GM13977 (cell line): ENCODE measurements at regions not wholly inside any gene's neighbourhood (a gene's known extent, or its start where the extent isn't known, plus 50 kb on each side); places are given as distances from the start of the nearest gene placed in this dataset.

Experiments
- DNase-seq: peaks from one replicate; pipeline ENCODE4 v3.0.0; 2012; ENCODE audit warnings: low spot score
- in situ Hi-C: fragments of 300-500 bp; cut with MboI; formaldehyde crosslinking; loops from one replicate; pipeline ENCODE4 v1.12.0; 2022; ENCODE audit warnings: low sequenced_read_pairs, low pct_unique_long_range_greater_than_20kb, mixed read lengths, inconsistent platforms; ENCODE audit not compliant: unreplicated experiment
- TF ChIP-seq, protein P1 (sequence below): IDR thresholded peaks from 2 replicates; pipeline ENCODE4 v1.5.1; 2012; ENCODE audit warnings: mild to moderate bottlenecking, control low read depth; ENCODE audit not compliant: insufficient read depth; ENCODE audit errors: extremely low read depth, missing control alignments

DNA sequence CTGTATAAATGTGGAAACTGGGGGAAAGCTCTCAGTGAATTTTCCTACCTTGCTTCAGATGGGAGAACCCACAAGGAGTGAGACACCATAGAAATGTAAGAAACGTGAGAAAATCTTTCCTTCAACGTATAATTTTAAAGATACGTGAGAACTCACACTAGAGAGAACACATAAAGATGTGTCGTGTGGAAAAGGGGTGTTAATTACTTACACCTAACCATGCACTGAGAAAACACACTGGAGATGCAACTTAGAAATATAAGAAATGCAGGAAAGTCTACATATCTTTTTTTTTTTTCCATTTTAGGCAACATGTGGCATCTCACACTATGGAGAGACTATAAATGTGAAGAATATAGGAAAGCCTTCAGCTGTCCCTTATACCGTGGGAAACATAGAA, 352.9 kb upstream of the NETO1 start:
- TF ChIP-seq, protein P1, sequence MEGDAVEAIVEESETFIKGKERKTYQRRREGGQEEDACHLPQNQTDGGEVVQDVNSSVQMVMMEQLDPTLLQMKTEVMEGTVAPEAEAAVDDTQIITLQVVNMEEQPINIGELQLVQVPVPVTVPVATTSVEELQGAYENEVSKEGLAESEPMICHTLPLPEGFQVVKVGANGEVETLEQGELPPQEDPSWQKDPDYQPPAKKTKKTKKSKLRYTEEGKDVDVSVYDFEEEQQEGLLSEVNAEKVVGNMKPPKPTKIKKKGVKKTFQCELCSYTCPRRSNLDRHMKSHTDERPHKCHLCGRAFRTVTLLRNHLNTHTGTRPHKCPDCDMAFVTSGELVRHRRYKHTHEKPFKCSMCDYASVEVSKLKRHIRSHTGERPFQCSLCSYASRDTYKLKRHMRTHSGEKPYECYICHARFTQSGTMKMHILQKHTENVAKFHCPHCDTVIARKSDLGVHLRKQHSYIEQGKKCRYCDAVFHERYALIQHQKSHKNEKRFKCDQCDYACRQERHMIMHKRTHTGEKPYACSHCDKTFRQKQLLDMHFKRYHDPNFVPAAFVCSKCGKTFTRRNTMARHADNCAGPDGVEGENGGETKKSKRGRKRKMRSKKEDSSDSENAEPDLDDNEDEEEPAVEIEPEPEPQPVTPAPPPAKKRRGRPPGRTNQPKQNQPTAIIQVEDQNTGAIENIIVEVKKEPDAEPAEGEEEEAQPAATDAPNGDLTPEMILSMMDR, result no peak
- no peak for DNase-seq
- in situ Hi-C loops, result no loop called here

DNA sequence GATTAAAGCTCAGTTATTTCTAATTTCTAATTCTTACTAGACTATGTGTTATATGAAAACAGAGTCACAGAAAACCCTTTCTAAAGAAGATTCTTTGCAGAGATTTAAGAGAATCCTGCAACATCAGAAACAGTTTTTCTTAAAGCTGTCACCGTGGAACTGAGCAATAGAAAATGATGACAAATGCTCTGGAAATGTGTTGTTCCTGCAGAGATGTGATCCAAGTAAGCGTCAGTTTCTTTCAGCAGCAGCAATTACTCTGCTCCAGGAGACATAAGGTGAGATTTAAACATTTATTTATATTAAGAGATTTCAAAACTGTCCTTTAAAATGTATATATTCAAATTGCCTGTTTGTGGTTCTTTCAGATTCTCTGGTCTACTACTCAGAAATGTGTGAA, 350.5 kb upstream of the NETO1 start:
- in situ Hi-C loops, result no loop called here
- TF ChIP-seq, protein P1, result no peak
- DNase-seq, result no peak

DNA sequence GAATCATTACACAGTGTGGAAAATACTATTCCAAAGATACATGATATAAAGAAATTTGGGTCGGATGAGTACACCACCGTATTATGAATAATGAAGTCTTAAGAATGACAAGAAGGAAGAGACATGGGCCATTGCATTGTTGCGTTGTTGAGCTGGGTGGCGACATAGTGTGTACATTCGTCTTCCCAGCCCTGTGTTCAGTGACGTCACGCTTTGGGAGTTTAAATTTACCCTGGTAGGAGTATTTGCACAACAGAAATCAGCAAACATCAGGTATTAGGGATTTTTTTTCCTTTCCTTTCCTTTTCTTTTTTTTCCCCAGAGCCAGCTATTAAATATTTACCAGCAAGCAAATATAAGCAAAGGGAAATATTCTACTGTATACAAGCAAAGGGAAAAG, 347.2 kb upstream of the NETO1 start:
- in situ Hi-C loops, result no loop called here
- DNase-seq, result no peak
- TF ChIP-seq, protein P1, result no peak

DNA sequence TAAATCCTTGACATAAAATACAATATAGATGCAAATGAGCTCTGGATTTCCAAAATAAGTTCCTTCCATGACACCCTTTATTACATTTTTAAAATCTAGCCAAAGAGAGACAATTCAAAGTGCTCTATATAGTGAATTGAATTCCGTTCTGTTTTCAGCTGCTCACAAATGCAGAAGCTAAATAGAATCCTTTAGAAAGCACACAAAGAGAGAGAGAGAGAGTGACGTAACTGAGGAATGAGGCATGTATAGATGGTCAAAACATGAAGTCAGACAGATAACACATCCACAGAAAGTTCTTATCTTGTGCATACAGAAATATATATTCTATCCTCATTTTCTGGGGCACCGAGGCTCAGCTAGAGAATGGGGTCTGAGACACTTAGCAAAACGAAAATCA, 344.7 kb upstream of the NETO1 start:
- DNase-seq, result no peak
- in situ Hi-C loops, result no loop called here

DNA sequence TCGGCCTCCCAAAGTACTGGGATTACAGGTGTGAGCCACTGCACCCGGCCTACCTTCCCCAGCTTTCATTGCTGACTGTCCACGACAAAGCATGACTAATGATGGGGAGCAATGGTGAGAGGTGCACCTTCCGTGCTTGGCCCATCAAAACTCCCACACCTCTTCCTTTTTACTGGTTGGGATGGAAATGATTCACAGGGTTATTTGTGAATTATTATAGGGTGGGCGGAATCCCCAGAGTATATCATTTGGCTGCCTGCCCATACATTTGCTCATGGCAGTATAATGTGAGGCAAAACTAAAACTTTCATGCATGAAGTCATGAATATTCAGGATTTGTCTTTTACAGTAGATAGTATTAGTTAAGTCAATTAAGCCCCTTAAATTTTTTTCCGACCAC, 334.2 kb upstream of the NETO1 start:
- TF ChIP-seq, protein P1, result no peak
- no peak for DNase-seq
- in situ Hi-C loops, result no loop called here

More for the DNA sequence above, 344.7 kb upstream of the NETO1 start:
- TF ChIP-seq, protein P1, result no peak

DNA sequence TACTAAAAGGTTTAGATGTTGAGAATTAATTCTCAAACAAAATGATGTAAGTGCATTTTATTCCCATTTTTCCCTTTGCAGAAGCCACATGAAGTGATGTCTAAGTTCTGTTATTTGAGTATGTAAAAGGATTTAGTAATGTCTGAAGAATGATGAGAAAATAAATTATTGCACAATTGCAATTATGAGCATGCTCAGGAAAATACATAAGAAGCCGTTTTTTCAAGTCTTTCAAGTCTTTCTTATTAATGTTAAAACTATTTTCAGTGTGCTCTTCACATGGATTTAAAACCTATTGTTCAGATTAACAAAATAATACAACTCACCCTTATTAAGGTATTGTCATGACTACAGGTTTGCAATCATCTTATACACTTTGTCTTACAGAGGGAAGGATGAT, 331.4 kb upstream of the NETO1 start:
- in situ Hi-C loops, result no loop called here
- TF ChIP-seq, protein P1, result no peak
- no peak for DNase-seq

DNA sequence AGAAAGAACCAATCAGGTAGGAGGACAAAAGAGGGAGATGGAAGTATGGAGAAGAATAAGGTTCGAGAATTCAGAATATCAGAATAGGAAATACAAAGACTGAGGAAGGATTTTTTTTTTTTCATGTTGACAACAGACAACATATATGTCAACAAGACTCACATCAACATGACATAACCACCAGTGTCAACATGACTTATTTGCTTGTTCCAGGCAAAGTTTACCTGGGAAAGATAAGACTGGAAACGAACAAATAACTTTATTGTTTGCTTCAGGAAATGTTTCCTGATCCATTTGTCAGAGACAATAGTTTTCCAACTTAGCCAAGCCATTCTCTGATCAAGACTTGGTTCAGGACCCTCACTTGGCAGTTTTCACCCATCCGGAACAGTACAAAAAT, 321.9 kb upstream of the NETO1 start:
- DNase-seq, result no peak
- TF ChIP-seq, protein P1, result no peak
- in situ Hi-C loops, result no loop called here
